Neural crest cell (in vitro differentiated cells): ENCODE measurements at regions not wholly inside any gene's neighbourhood (a gene's known extent, or its start where the extent isn't known, plus 50 kb on each side); places are given as distances from the start of the nearest gene placed in this dataset.

Experiments
- DNase-seq: peaks from one replicate; pipeline ENCODE4 v3.0.0; 2021; ENCODE audit warnings: low read depth, mixed read lengths, low spot score
- H3K27ac Mint-ChIP-seq: one replicate; pipeline ENCODE4 v1.8.0; 2021; ENCODE audit warnings: mild to moderate bottlenecking, mixed read lengths; ENCODE audit not compliant: unreplicated experiment
- H3K27me3 Mint-ChIP-seq: 2 replicates; pipeline ENCODE4 v1.8.0; 2021; ENCODE audit warnings: low read depth, mild to moderate bottlenecking, mixed read lengths
- H3K36me3 Mint-ChIP-seq: 2 replicates; pipeline ENCODE4 v1.8.0; 2021; ENCODE audit warnings: low read depth, mild to moderate bottlenecking, mixed read lengths
- H3K4me1 Mint-ChIP-seq: 2 replicates; pipeline ENCODE4 v1.8.0; 2021; ENCODE audit warnings: mixed read lengths
- H3K4me3 Mint-ChIP-seq: one replicate; pipeline ENCODE4 v1.8.0; 2021; ENCODE audit warnings: mild to moderate bottlenecking, mixed read lengths
- H3K9me3 Mint-ChIP-seq: 2 replicates; pipeline ENCODE4 v1.8.0; 2021; ENCODE audit warnings: mixed read lengths
- TF ChIP-seq, protein P1 (sequence below): fragments of 200-600 bp; sonication (generic); conservative IDR thresholded peaks from 2 replicates; pipeline ENCODE4 v1.5.0; 2021; ENCODE audit warnings: antibody characterized with exemption, mild to moderate bottlenecking

DNA sequence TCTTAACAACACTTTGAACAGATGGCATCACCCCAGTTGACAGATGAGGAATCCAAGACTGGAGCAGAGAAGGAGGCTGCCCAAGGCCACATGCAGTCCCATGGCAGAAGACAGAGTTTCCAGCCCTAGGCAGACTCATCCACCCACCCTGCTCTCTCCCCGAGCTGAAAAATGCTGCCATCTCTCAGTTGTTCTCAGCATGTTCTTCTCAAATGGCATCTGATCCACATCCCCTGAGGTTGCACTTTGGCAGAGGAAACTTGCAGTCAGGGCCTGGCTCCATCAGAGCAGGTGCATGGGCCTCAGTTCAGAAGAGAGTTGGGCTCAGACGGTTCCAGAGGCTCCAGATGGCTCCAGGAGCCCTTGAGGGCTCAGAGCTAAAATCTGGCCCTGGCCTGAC is 709.4 kb downstream of the MATN1 start:
- peaks cover 12% of the 10 kb centered on the region for H3K9me3 Mint-ChIP-seq
- peaks cover 7% of the 10 kb centered on the region for H3K4me1 Mint-ChIP-seq
- no peak overlapping the region for H3K4me3 Mint-ChIP-seq
- no peak overlapping the region for H3K27ac Mint-ChIP-seq
- peaks cover 3% of the 10 kb centered on the region for H3K36me3 Mint-ChIP-seq
- TF ChIP-seq, protein P1, sequence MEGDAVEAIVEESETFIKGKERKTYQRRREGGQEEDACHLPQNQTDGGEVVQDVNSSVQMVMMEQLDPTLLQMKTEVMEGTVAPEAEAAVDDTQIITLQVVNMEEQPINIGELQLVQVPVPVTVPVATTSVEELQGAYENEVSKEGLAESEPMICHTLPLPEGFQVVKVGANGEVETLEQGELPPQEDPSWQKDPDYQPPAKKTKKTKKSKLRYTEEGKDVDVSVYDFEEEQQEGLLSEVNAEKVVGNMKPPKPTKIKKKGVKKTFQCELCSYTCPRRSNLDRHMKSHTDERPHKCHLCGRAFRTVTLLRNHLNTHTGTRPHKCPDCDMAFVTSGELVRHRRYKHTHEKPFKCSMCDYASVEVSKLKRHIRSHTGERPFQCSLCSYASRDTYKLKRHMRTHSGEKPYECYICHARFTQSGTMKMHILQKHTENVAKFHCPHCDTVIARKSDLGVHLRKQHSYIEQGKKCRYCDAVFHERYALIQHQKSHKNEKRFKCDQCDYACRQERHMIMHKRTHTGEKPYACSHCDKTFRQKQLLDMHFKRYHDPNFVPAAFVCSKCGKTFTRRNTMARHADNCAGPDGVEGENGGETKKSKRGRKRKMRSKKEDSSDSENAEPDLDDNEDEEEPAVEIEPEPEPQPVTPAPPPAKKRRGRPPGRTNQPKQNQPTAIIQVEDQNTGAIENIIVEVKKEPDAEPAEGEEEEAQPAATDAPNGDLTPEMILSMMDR, result no peak
- no peak for DNase-seq
- H3K27me3 Mint-ChIP-seq, result no peaks in the 10 kb centered on the region

DNA sequence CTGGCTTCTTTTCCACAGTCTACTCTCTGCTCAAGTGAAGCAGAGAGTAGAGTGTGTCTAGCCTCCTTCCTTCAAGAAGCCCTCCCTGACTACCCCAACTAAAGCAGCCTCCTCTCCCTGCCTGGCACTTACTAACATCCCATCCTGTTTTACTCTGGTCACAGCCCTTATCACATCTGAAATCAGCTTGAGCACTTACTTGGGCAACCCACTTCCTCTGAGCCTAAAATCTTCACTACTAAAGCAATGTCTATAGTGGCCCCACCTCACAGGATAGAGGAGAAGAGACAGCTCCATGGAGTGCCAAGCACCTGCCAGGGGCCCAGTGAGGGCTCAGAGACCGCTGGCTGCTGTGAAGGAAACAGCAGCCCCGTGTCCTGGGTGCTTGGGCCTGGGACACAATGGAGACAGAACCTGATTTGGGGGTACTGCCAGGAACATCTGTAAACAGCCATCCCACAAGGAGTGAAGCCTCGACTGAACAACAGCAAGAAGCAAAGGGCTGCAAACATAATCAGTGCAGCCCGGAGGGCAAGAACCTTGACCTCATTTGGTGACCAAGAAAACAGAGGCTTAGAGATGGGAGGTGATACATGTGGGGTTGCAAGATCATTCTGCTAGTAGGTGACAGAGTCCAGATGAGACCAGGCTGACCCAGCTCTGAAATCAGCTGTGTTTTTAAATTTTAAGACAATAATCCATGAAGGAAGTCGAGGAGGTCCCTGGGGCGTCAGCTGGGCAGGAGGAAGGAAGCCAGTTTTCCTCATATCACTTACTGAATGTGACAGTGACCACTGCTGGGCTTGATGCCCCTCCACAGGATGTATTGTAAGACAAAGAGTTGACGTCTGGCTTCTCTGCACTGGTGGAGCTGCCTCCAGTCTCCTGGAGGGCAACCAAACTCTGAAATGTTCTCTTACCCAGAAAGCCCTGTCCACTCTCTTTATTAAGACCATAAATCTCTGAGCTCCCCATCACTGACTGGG is 710.6 kb downstream of the MATN1 start:
- TF ChIP-seq, protein P1, result no peak
- no peak for DNase-seq
- Mint-ChIP-seq H3K27me3 (no peaks in the 10 kb centered on the region), H3K9me3 (peaks cover 4% of the 10 kb centered on the region), H3K36me3 (peaks cover 2% of the 10 kb centered on the region), H3K4me1 (peaks cover 14% of the 10 kb centered on the region), H3K27ac (no peak overlapping the region), H3K4me3 (no peak overlapping the region)

DNA sequence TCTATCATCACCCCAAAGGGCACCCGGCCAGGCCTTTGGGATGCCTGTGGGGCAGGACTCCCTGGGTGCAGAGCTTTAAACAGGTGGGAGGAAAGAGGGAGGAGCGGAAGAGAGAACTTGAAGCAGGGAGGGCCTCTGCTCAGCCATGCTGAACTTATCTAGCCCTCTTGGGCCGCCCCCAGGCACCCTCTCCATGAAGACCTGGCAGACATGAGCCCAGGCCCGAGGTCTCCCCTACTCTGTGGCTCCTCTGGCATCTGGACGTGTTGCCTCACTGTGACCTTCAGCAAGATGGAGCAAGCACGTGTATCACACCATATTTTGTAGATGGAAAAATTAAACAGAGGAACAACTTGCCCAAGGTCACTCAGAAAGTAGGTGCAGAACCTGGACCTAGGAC is 711.4 kb downstream of the MATN1 start:
- H3K27ac Mint-ChIP-seq, result no peak overlapping the region

DNA sequence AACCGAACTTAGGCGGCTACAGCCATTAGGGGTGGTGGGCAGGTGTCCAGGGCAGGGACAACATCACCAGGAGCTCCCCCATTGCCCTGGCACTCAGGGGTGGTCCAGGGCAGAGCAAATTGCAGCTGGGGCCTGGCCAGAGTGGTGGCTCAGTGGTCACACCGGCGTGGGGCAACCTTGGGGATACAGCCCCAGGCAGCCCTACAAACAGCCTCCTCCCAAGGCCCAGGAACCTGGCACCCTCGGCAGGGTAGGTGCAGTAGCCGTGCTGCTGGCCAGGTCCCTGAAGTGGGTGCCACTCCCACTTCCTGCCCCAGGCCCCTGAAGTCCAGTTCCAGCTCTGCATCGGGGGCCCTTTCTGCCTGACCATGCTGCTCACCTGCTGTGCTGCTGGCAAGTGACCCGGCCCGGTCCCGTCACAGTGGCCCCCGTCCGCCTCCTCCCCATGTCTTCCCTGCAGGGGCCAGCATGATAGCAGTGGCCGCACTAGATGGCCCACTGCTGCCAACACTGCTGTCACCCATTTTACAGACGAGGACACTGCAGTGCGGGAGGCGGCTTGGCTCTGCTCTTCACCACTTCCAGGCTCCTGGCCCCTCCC is 712.8 kb downstream of the MATN1 start:
- H3K36me3 Mint-ChIP-seq, result no peaks in the 10 kb centered on the region
- TF ChIP-seq, protein P1, result no peak
- peaks cover 14% of the 10 kb centered on the region for H3K4me1 Mint-ChIP-seq
- no peak overlapping the region for H3K27ac Mint-ChIP-seq
- no peak overlapping the region for H3K4me3 Mint-ChIP-seq
- no peak for DNase-seq
- no peaks in the 10 kb centered on the region for H3K9me3 Mint-ChIP-seq
- H3K27me3 Mint-ChIP-seq, result no peaks in the 10 kb centered on the region

More for the DNA sequence above, 711.4 kb downstream of the MATN1 start:
- H3K27me3 Mint-ChIP-seq, result no peaks in the 10 kb centered on the region
- H3K9me3 Mint-ChIP-seq, result peaks cover 4% of the 10 kb centered on the region
- no peak overlapping the region for H3K4me3 Mint-ChIP-seq
- no peaks in the 10 kb centered on the region for H3K36me3 Mint-ChIP-seq
- TF ChIP-seq, protein P1, result no peak
- peaks cover 14% of the 10 kb centered on the region for H3K4me1 Mint-ChIP-seq
- DNase-seq, result no peak

DNA sequence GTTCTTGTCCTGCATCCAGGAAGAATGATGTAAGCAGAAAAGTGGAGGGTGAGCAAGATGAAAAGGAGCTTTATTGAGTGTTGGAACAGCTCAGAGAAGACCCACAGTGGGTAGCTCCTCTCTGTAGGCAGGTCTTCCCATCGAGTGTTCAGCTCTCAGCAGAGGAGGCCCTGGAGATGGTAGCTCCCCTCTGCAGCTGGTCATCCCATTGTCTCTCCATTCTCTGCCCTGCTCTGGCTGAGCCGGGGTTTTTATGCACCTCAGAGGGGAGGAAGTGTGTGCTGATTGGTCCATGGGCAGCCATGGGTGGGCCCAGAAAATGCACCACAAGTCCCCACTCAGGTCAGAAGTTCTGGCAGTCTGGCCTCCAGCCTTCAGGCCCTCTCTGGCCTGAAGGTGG is 713.7 kb downstream of the MATN1 start:
- H3K27ac Mint-ChIP-seq, result no peak overlapping the region
- H3K36me3 Mint-ChIP-seq, result no peaks in the 10 kb centered on the region
- H3K27me3 Mint-ChIP-seq, result no peaks in the 10 kb centered on the region
- H3K4me1 Mint-ChIP-seq, result peaks cover 14% of the 10 kb centered on the region
- TF ChIP-seq, protein P1, result no peak
- no peak for DNase-seq
- H3K9me3 Mint-ChIP-seq, result no peaks in the 10 kb centered on the region
- no peak overlapping the region for H3K4me3 Mint-ChIP-seq
